Adrenal gland (tissue), 9 donors: ENCODE measurements at regions not wholly inside any gene's neighbourhood (a gene's known extent, or its start where the extent isn't known, plus 50 kb on each side); places are given as distances from the start of the nearest gene placed in this dataset.

Source experiments
- DNase-seq, 7 donors: peaks; one replicate each; pipeline ENCODE4 v3.0.0-alpha.2; 2019 to 2020
- H3K27ac ChIP-seq, 5 donors: fragments of 200-600 bp; sonication (generic) in 4 of 5; 1 replicate in 3 of 5; 2 replicates in 2 of 5; pipeline versions ENCODE4 v1.5.1 to v1.8.0; 2016 to 2020; ENCODE audit warnings: mild to moderate bottlenecking in 1 of 5
- H3K27me3 ChIP-seq: fragments of 200-600 bp; 2 replicates; pipeline ENCODE4 v1.8.0; 2021
- H3K36me3 ChIP-seq, 2 donors: fragments of 200-600 bp; replicated peaks in 1 of 2; 1 replicate in 1 of 2; 2 replicates in 1 of 2; pipeline versions ENCODE4 v1.5.1 to v1.8.0; 2018 to 2022
- H3K4me1 ChIP-seq, 2 donors: fragments of 200-600 bp; replicated peaks in 1 of 2; 1 replicate in 1 of 2; 2 replicates in 1 of 2; pipeline versions ENCODE4 v1.5.1 to v1.8.0; 2018 to 2021
- H3K4me3 ChIP-seq, 4 donors: fragments of 200-600 bp; sonication (generic) in 3 of 4; one replicate each; pipeline ENCODE4 v1.5.1; 2016 to 2018
- H3K9me3 ChIP-seq, 3 donors: fragments of 200-600 bp; sonication (generic) in 1 of 3; replicated peaks in 1 of 3; 1 replicate in 2 of 3; 2 replicates in 1 of 3; pipeline versions ENCODE4 v1.5.1 to v1.8.0; 2016 to 2021
- POLR2A ChIP-seq, 2 donors: fragments of 450-650 bp; IDR thresholded peaks; one replicate each; pipeline ENCODE4 v1.6.1; 2017; ENCODE audit warnings: antibody characterized with exemption in 2 of 2, mild to moderate bottlenecking in 2 of 2, moderate library complexity in 1 of 2
- WGBS, 4 donors: extraction: QIAGEN DNeasy Blood & Tissue Kit in 2 of 4; methylation state at CpG; one replicate each; pipeline versions ENCODE4 v1.1.5 to v1.1.7; 2013 to 2017; 5-methylcytosine and 5-hydroxymethylcytosine counted together
- intact Hi-C, 2 donors: fragments of 100-400 bp; cut with DNase I; formaldehyde crosslinking; loops; one replicate each; pipeline versions ENCODE4 v1.14.1 to v1.15.0; 2022 to 2023
- TF ChIP-seq, protein P1 (sequence below), 6 experiments: fragments of 450-650 bp in 4 of 6; fragments of 200-600 bp in 2 of 6; sonication (generic) in 1 of 6; IDR thresholded peaks; 1 replicate in 5 of 6; 2 replicates in 1 of 6; pipeline versions ENCODE4 v1.5.1 to v1.8.0; 2016 to 2021; ENCODE audit warnings: antibody characterized with exemption in 6 of 6, mild to moderate bottlenecking in 2 of 6, moderate library complexity in 1 of 6
- donor health status: healthy with polysubstance abuse.
- donor health status: Bipolar disorder and iron deficiency.
- donor health status: DM: yes; HTN: yes; CAD: no.
- donor health status: DM: no; HTN: no; CAD: no.
- donor health status: DM: no; HTN: no; CAD: no.

DNA sequence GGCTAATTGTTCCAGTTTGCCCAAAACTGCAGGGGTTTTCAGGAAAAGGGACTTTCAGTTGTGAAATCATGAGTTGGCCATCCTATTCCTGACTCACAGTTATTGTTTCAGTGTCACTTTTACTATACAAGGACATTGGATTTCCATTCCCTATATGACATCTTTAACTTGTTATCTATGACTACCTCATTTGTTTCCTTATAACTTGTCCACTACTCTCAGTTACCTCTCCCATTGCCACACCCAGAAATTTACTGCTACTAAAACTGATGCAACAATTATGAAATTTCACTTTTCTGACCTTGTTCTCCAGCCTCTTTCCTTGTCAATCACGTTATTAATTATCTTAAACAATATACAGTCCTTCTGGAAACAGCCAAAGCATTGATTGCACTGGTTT, 116.5 kb upstream of the ZNF804A start:
- intact Hi-C loops: no loop called here
- Histone ChIP-seq H3K4me1 (no peaks in the 10 kb centered on the region), H3K27ac (no peak overlapping the region), H3K27me3 (no peaks in the 10 kb centered on the region), H3K4me3 (no peak overlapping the region), H3K36me3 (no peaks in the 10 kb centered on the region), H3K9me3 (no peaks in the 10 kb centered on the region)
- TF ChIP-seq, protein P1, sequence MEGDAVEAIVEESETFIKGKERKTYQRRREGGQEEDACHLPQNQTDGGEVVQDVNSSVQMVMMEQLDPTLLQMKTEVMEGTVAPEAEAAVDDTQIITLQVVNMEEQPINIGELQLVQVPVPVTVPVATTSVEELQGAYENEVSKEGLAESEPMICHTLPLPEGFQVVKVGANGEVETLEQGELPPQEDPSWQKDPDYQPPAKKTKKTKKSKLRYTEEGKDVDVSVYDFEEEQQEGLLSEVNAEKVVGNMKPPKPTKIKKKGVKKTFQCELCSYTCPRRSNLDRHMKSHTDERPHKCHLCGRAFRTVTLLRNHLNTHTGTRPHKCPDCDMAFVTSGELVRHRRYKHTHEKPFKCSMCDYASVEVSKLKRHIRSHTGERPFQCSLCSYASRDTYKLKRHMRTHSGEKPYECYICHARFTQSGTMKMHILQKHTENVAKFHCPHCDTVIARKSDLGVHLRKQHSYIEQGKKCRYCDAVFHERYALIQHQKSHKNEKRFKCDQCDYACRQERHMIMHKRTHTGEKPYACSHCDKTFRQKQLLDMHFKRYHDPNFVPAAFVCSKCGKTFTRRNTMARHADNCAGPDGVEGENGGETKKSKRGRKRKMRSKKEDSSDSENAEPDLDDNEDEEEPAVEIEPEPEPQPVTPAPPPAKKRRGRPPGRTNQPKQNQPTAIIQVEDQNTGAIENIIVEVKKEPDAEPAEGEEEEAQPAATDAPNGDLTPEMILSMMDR (IDR thresholded peaks at IDR 0.05): no peak
- no peak for DNase-seq
- 24 to 33% (median 26%) methylated on average over 1 of the region's 1 CpG for WGBS, 4 donors

DNA sequence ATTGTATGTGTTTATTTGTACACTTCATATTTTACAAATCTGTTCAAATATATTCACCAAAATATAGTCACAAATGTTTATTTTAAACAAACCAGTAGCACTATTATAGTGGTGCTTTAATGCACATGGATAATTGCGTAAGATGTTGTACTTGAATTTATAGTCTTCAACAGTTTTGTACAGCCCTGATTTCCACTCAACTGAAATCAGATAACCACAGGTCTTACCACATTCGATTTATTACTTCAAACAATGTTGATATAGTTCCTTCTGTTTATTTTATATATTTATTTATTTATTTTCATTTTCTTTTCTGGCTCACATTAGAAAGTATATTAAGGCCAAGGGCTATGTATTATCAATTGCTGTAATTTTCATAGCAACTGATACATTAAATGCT, 99.4 kb upstream of the ZNF804A start:
- Histone ChIP-seq H3K9me3 (no peaks in the 10 kb centered on the region), H3K4me3 (no peak overlapping the region), H3K27ac (no peak overlapping the region), H3K27me3 (no peaks in the 10 kb centered on the region), H3K36me3 (no peaks in the 10 kb centered on the region), H3K4me1 (no peaks in the 10 kb centered on the region)
- 72 to 85% (median 76%) methylated on average over 2 of the region's 2 CpGs for WGBS, 4 donors
- no peak for DNase-seq
- TF ChIP-seq, protein P1 (IDR thresholded peaks at IDR 0.05): no peak
- no peak for TF ChIP-seq POLR2A (IDR thresholded peaks at IDR 0.05)
- intact Hi-C loops: no loop called here

DNA sequence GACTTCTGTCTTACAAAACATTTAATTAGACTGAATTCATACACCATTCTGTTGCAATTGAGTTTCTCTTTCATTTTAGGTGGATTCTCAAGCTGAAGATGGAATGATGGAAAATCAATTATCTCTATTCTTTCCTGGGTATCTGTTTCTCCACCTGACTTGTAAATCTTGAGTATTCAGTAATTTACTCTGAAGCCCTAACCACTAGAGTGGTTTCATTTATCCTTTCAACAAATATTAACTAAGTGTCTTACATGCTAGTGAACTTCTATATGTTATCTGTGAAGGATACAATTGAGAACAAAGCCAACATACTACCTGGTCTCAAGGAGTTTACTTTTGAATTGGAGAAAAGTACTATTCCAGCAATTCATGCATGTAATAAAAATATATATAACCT, 94.1 kb upstream of the ZNF804A start:
- Histone ChIP-seq H3K4me1 (no peaks in the 10 kb centered on the region), H3K4me3 (no peak overlapping the region)

DNA sequence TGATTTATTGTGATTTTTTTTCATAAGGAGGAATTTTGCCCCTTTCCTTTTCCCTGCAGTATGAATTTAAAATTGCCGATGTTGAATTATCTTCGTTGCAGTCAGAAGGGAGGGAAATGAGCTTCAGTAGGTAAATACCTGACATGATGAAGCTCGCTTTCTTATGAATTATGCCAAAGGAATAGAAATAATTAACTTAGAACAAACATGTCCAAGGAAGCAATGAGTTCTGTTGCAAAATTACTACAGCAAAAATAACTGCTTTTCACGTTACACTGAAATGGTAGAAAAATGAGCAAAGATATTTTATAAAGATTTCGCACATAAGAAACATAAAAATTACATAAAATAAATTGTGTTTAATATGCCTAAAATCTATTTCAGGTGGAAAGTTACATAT, 91.1 kb upstream of the ZNF804A start:
- H3K27ac ChIP-seq: no peak overlapping the region

More for the DNA sequence above, 94.1 kb upstream of the ZNF804A start:
- intact Hi-C loops: no loop called here
- Histone ChIP-seq H3K27me3 (no peaks in the 10 kb centered on the region), H3K36me3 (no peaks in the 10 kb centered on the region), H3K27ac (no peak overlapping the region), H3K9me3 (peaks cover 0 to 4% (median 0%) of the 10 kb centered on the region in 3 donors)
- no peak for TF ChIP-seq POLR2A (IDR thresholded peaks at IDR 0.05)
- TF ChIP-seq, protein P1 (IDR thresholded peaks at IDR 0.05): no peak
- no peak for DNase-seq

More for the DNA sequence above, 91.1 kb upstream of the ZNF804A start:
- H3K36me3 ChIP-seq: no peaks in the 10 kb centered on the region
- no peaks in the 10 kb centered on the region for H3K27me3 ChIP-seq
- no peaks in the 10 kb centered on the region for H3K4me1 ChIP-seq
- 70 to 86% (median 84%) methylated on average over 5 of the region's 5 CpGs for WGBS, 4 donors
- no peak for TF ChIP-seq POLR2A (IDR thresholded peaks at IDR 0.05)
- TF ChIP-seq, protein P1 (IDR thresholded peaks at IDR 0.05): no peak
- H3K9me3 ChIP-seq: peaks cover 0 to 4% (median 0%) of the 10 kb centered on the region in 3 donors
- intact Hi-C loops: no loop called here
- DNase-seq: no peak
- H3K4me3 ChIP-seq: no peak overlapping the region
